SK-N-SH (cell line): ENCODE measurements at regions not wholly inside any gene's neighbourhood (a gene's known extent, or its start where the extent isn't known, plus 50 kb on each side); places are given as distances from the start of the nearest gene placed in this dataset.

Experiments
- CTCF ChIA-PET: fragments of 300-600, 350-600 bp; formaldehyde crosslinking; extraction: SDS; loops from one replicate; lab custom pipeline; 2021; lab: Yijun Ruan, JAX
- POLR2A ChIA-PET: fragments of 350-600 bp; sonication (Branson Sonifier 250); formaldehyde crosslinking; extraction: SDS; loops from one replicate; lab custom pipeline; 2020; ENCODE audit warnings: antibody characterized with exemption, inconsistent platforms; lab: Yijun Ruan, JAX
- DNase-seq: peaks from one replicate; pipeline ENCODE4 v3.0.0; 2012
- H2AFZ ChIP-seq: fragments of 200-600 bp; sonication (generic); 2 replicates; pipeline ENCODE4 v1.8.1; 2016; ENCODE audit warnings: antibody characterized with exemption, mild to moderate bottlenecking, low read depth
- H3F3A ChIP-seq: fragments of 200-600 bp; sonication (generic); replicated peaks from 2 replicates; pipeline ENCODE3; 2016; ENCODE audit warnings: antibody characterized with exemption, mild to moderate bottlenecking; ENCODE audit not compliant: insufficient read depth
- H3K27ac ChIP-seq, 2 experiments: fragments of 200-500 bp in 1 of 2; fragments of 200-600 bp in 1 of 2; sonication (Bioruptor generic) in 1 of 2; sonication (generic), shearing (Covaris generic) in 1 of 2; 2 replicates each; pipeline versions ENCODE4 v1.5.1 to v1.6.1; 2014 to 2016; ENCODE audit warnings: low read depth in 2 of 2, inconsistent platforms in 1 of 2, low read length in 1 of 2, mild to moderate bottlenecking in 1 of 2, mixed read lengths in 1 of 2
- H3K27me3 ChIP-seq: fragments of 200-600 bp; sonication (generic), shearing (Covaris generic); 2 replicates; pipeline ENCODE4 v1.6.1; 2016; ENCODE audit warnings: mixed run types; ENCODE audit not compliant: insufficient read depth
- H3K36me3 ChIP-seq, 2 experiments: fragments of 200-500 bp in 1 of 2; fragments of 200-600 bp in 1 of 2; sonication (Bioruptor generic) in 1 of 2; sonication (generic) in 1 of 2; replicated peaks in 1 of 2; 2 replicates each; pipeline versions ENCODE3 to v1.5.1; 2014 to 2016; ENCODE audit warnings: low read length in 1 of 2, mild to moderate bottlenecking in 1 of 2; ENCODE audit not compliant: insufficient read depth in 2 of 2, control insufficient read depth in 1 of 2
- H3K4me1 ChIP-seq, 2 experiments: fragments of 200-500 bp in 1 of 2; fragments of 200-600 bp in 1 of 2; sonication (Bioruptor generic) in 1 of 2; sonication (generic), shearing (Covaris generic) in 1 of 2; 2 replicates each; pipeline versions ENCODE4 v1.5.1 to v1.6.1; 2014 to 2016; ENCODE audit warnings: low read depth in 1 of 2, low read length in 1 of 2, mixed run types in 1 of 2; ENCODE audit not compliant: insufficient read depth in 2 of 2, control insufficient read depth in 1 of 2
- H3K4me2 ChIP-seq: fragments of 200-600 bp; sonication (generic), shearing (Covaris generic); 2 replicates; pipeline ENCODE4 v1.6.1; 2017; ENCODE audit warnings: mixed run types
- H3K4me3 ChIP-seq, 2 experiments: fragments of 200-500 bp in 1 of 2; fragments of 200-600 bp in 1 of 2; sonication (Bioruptor generic) in 1 of 2; sonication (generic), shearing (Covaris generic) in 1 of 2; 2 replicates each; pipeline versions ENCODE4 v1.5.1 to v1.8.1; 2014 to 2016; ENCODE audit warnings: low read depth in 2 of 2, inconsistent platforms in 1 of 2, low read length in 1 of 2, mild to moderate bottlenecking in 1 of 2, mixed read lengths in 1 of 2, moderate library complexity in 1 of 2
- H3K79me2 ChIP-seq: fragments of 200-600 bp; sonication (generic); 2 replicates; pipeline ENCODE4 v1.8.1; 2017; ENCODE audit warnings: mild to moderate bottlenecking; ENCODE audit not compliant: insufficient read depth
- H3K9ac ChIP-seq: fragments of 200-600 bp; sonication (generic); 2 replicates; pipeline ENCODE4 v1.6.1; 2017; ENCODE audit warnings: mixed run types
- H3K9me2 ChIP-seq: fragments of 200-600 bp; sonication (generic); 2 replicates; pipeline ENCODE4 v1.6.1; 2017; ENCODE audit warnings: mixed run types
- H3K9me3 ChIP-seq: fragments of 200-600 bp; sonication (generic); 2 replicates; pipeline ENCODE4 v1.6.1; 2017; ENCODE audit warnings: mixed run types, mild to moderate bottlenecking, moderate library complexity
- H4K20me1 ChIP-seq: fragments of 200-600 bp; sonication (generic); 2 replicates; pipeline ENCODE4 v1.6.1; 2017; ENCODE audit warnings: mild to moderate bottlenecking, mixed run types; ENCODE audit not compliant: insufficient read depth
- CTCF ChIP-seq: fragments of 200-600 bp; sonication (generic); IDR thresholded peaks from 2 replicates; pipeline ENCODE4 v1.6.1; 2017; ENCODE audit warnings: antibody characterized with exemption, mild to moderate bottlenecking, moderate library complexity
- EP300 ChIP-seq, 2 experiments: IDR thresholded peaks; 2 replicates each; pipeline versions ENCODE4 v1.4.0 to v1.6.1; 2012; ENCODE audit warnings: borderline replicate concordance in 1 of 2, low read depth in 1 of 2, low read length in 1 of 2
- EZH2phosphoT487 ChIP-seq: fragments of 200-600 bp; sonication (generic); IDR thresholded peaks from 2 replicates; pipeline ENCODE4 v1.6.1; 2017; ENCODE audit warnings: low read depth, mixed run types, mild to moderate bottlenecking, antibody characterized with exemption, moderate library complexity, borderline replicate concordance
- FOXJ3 ChIP-seq: sonication (generic); formaldehyde crosslinking; IDR thresholded peaks from 2 replicates; pipeline ENCODE4 v1.5.1; 2020; ENCODE audit warnings: mild to moderate bottlenecking, missing genetic modification reagents
- FOXM1 ChIP-seq: IDR thresholded peaks from 2 replicates; pipeline ENCODE4 v1.4.0; 2012; ENCODE audit warnings: low read depth, mild to moderate bottlenecking
- GABPA ChIP-seq: IDR thresholded peaks from 2 replicates; pipeline ENCODE4 v1.4.0; 2012; ENCODE audit warnings: low read depth, mild to moderate bottlenecking
- GATA2 ChIP-seq: sonication (generic); formaldehyde crosslinking; IDR thresholded peaks from 2 replicates; pipeline ENCODE4 v1.5.0; 2020; ENCODE audit warnings: mild to moderate bottlenecking, missing genetic modification reagents
- JUND ChIP-seq: IDR thresholded peaks from 2 replicates; pipeline ENCODE4 v1.4.0; 2012
- NRF1 ChIP-seq: IDR thresholded peaks from 2 replicates; pipeline ENCODE4 v1.6.1; 2012; ENCODE audit warnings: low read depth, mild to moderate bottlenecking, low read length
- RAD21 ChIP-seq: IDR thresholded peaks from 2 replicates; pipeline ENCODE4 v1.6.1; 2012; ENCODE audit warnings: mild to moderate bottlenecking, low read length
- RXRA ChIP-seq: IDR thresholded peaks from 2 replicates; pipeline ENCODE4 v1.4.0; 2012; ENCODE audit warnings: low read depth, mild to moderate bottlenecking, borderline replicate concordance
- SIN3A ChIP-seq: IDR thresholded peaks from 2 replicates; pipeline ENCODE4 v1.6.1; 2012; ENCODE audit warnings: low read depth, mild to moderate bottlenecking, low read length, moderate library complexity, borderline replicate concordance
- SMC3 ChIP-seq: IDR thresholded peaks from 2 replicates; pipeline ENCODE4 v1.6.1; 2012; ENCODE audit warnings: low read depth, low read length, improper control_type of control experiment
- TCF12 ChIP-seq: IDR thresholded peaks from 2 replicates; pipeline ENCODE4 v1.4.0; 2012
- USF2 ChIP-seq: fragments of 150-350 bp; IDR thresholded peaks from 2 replicates; pipeline ENCODE4 v1.6.1; 2017; ENCODE audit warnings: antibody characterized with exemption, low read length, low read depth, borderline replicate concordance
- YY1 ChIP-seq: IDR thresholded peaks from 2 replicates; pipeline ENCODE4 v1.4.0; 2012; ENCODE audit warnings: low read depth, mild to moderate bottlenecking
- WGBS: methylation state at CpG from one replicate; pipeline ENCODE4 v1.1.6; 2017; ENCODE audit warnings: low lambda C conversion rate; 5-methylcytosine and 5-hydroxymethylcytosine counted together
- TF ChIP-seq, protein P1 (sequence below): IDR thresholded peaks from 2 replicates; pipeline ENCODE4 v1.4.0; 2012; ENCODE audit warnings: low read depth, borderline replicate concordance
- TF ChIP-seq, protein P2 (sequence below): IDR thresholded peaks from 2 replicates; pipeline ENCODE4; 2012
- TF ChIP-seq, protein P3 (sequence below): fragments of 150-350 bp; IDR thresholded peaks from 2 replicates; pipeline ENCODE4 v1.6.1; 2016; ENCODE audit warnings: mild to moderate bottlenecking, low read depth, low read length

- TF ChIP-seq CTCF, result no peak
- no peak for TF ChIP-seq USF2
- TF ChIP-seq FOXM1, result no peak
These were observed 255.7 kb upstream of the PPARGC1A start (continued) for GRCh38 chr4:24145591-24145990.

- H2AFZ ChIP-seq, result no peak overlapping the region
- WGBS, result 5% methylated on average over 5 of the region's 5 CpGs
- H3K4me2 ChIP-seq, result no peak overlapping the region
- no peaks in the 10 kb centered on the region for H3K36me3 ChIP-seq
- no peaks in the 10 kb centered on the region for H3K79me2 ChIP-seq
- no peak overlapping the region for H3K4me3 ChIP-seq
- ChIA-PET CTCF (no interaction called here), POLR2A (no interaction called here)
- no peak overlapping the region for H3K27ac ChIP-seq
- no peak for DNase-seq
- no peaks in the 10 kb centered on the region for H4K20me1 ChIP-seq
- no peaks in the 10 kb centered on the region for H3F3A ChIP-seq
- H3K4me1 ChIP-seq, result no peaks in the 10 kb centered on the region
- TF ChIP-seq YY1 (no peak), USF2 (no peak), NRF1 (no peak), CTCF (no peak), TCF12 (no peak), RXRA (no peak), GABPA (no peak), JUND (no peak), FOXJ3 (CRISPR knock-in tag) (no peak), FOXM1 (no peak), EP300 (IDR thresholded peaks at IDR 0.05; ENCODE audit: borderline replicate concordance in 1 of 2, low read depth in 1 of 2, low read length in 1 of 2) (no peak), GATA2 (CRISPR knock-in tag) (no peak), SMC3 (no peak), EZH2phosphoT487 (no peak), RAD21 (no peak), SIN3A (no peak)
- TF ChIP-seq, protein P1, sequence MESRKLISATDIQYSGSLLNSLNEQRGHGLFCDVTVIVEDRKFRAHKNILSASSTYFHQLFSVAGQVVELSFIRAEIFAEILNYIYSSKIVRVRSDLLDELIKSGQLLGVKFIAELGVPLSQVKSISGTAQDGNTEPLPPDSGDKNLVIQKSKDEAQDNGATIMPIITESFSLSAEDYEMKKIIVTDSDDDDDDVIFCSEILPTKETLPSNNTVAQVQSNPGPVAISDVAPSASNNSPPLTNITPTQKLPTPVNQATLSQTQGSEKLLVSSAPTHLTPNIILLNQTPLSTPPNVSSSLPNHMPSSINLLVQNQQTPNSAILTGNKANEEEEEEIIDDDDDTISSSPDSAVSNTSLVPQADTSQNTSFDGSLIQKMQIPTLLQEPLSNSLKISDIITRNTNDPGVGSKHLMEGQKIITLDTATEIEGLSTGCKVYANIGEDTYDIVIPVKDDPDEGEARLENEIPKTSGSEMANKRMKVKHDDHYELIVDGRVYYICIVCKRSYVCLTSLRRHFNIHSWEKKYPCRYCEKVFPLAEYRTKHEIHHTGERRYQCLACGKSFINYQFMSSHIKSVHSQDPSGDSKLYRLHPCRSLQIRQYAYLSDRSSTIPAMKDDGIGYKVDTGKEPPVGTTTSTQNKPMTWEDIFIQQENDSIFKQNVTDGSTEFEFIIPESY, result no peak
- TF ChIP-seq, protein P2, sequence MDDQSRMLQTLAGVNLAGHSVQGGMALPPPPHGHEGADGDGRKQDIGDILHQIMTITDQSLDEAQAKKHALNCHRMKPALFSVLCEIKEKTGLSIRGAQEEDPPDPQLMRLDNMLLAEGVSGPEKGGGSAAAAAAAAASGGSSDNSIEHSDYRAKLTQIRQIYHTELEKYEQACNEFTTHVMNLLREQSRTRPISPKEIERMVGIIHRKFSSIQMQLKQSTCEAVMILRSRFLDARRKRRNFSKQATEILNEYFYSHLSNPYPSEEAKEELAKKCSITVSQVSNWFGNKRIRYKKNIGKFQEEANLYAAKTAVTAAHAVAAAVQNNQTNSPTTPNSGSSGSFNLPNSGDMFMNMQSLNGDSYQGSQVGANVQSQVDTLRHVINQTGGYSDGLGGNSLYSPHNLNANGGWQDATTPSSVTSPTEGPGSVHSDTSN, result no peak
- TF ChIP-seq, protein P3, sequence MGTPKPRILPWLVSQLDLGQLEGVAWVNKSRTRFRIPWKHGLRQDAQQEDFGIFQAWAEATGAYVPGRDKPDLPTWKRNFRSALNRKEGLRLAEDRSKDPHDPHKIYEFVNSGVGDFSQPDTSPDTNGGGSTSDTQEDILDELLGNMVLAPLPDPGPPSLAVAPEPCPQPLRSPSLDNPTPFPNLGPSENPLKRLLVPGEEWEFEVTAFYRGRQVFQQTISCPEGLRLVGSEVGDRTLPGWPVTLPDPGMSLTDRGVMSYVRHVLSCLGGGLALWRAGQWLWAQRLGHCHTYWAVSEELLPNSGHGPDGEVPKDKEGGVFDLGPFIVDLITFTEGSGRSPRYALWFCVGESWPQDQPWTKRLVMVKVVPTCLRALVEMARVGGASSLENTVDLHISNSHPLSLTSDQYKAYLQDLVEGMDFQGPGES, result no peak
- no peaks in the 10 kb centered on the region for H3K9me2 ChIP-seq
- peaks cover 14% of the 10 kb centered on the region; the same call in 1 of the 2 replicates for H3K27me3 ChIP-seq
- H3K9me3 ChIP-seq, result no peaks in the 10 kb centered on the region
- no peak overlapping the region for H3K9ac ChIP-seq
These were observed 254.5 kb upstream of the PPARGC1A start for GRCh38 chr4:24144381-24144780.
